Erythroblast (primary cell): ENCODE measurements at regions not wholly inside any gene's neighbourhood (a gene's known extent, or its start where the extent isn't known, plus 50 kb on each side); places are given as distances from the start of the nearest gene placed in this dataset.

Experiments used
- GATA1 ChIP-seq: IDR thresholded peaks from 2 replicates; pipeline ENCODE4 v1.6.1; 2011; ENCODE audit warnings: low read depth, mild to moderate bottlenecking, control low read depth, low read length, moderate library complexity
- POLR2A ChIP-seq: IDR thresholded peaks from 2 replicates; pipeline ENCODE4 v1.6.1; 2011; ENCODE audit warnings: mild to moderate bottlenecking, low read length

DNA sequence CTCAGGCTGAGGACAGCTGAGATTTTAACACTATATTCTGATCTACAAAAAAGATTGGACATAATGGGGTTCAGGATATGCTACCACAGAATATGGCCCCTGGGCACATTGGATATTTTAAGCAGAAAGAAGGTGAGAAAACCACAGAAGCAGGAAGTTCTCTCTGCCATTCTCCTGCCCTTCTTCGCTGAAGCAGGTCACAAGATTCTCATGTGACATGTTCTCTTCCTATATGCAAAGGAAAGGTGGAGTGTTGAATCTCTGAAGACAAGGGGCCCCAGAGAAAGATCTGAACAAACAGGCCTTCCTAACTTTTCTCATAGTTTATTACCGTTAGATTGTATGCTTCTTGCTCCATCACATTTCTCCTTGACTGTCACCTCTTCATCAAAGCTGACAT, 285.7 kb downstream of the S1PR1 start:
- TF ChIP-seq POLR2A (no peak), GATA1 (no peak)
